Osteoblast (primary cell): ENCODE measurements at regions not wholly inside any gene's neighbourhood (a gene's known extent, or its start where the extent isn't known, plus 50 kb on each side); places are given as distances from the start of the nearest gene placed in this dataset.

Experiments
- DNase-seq: peaks from one replicate; pipeline ENCODE4 v3.0.0; 2011; ENCODE audit warnings: low spot score, mixed read lengths; ENCODE audit not compliant: insufficient read length; ENCODE audit errors: missing footprints
- H2AFZ ChIP-seq: 2 replicates; pipeline ENCODE4 v1.6.0; 2011; ENCODE audit warnings: mild to moderate bottlenecking, low read length
- H3K27ac ChIP-seq: 2 replicates; pipeline ENCODE4 v1.5.1; 2011; ENCODE audit warnings: mild to moderate bottlenecking, low read depth, low read length, moderate library complexity
- H3K27me3 ChIP-seq: 2 replicates; pipeline ENCODE4 v1.6.0; 2012; ENCODE audit warnings: mild to moderate bottlenecking, control low read depth, inconsistent platforms, low read length, moderate library complexity; ENCODE audit not compliant: insufficient read depth
- H3K36me3 ChIP-seq: 2 replicates; pipeline ENCODE4 v1.5.1; 2011; ENCODE audit warnings: mild to moderate bottlenecking, low read length, control low read depth, moderate library complexity; ENCODE audit not compliant: insufficient read depth
- H3K4me1 ChIP-seq: 2 replicates; pipeline ENCODE4 v1.5.1; 2011; ENCODE audit warnings: mild to moderate bottlenecking, low read length, control low read depth, moderate library complexity; ENCODE audit not compliant: insufficient read depth
- H3K4me2 ChIP-seq: 2 replicates; pipeline ENCODE4 v1.6.0; 2011; ENCODE audit warnings: mild to moderate bottlenecking, low read length; ENCODE audit not compliant: insufficient read depth
- H3K4me3 ChIP-seq: fragments of 200-600 bp; sonication (generic); 3 replicates; pipeline ENCODE4 v1.5.1; 2012; ENCODE audit warnings: mild to moderate bottlenecking, low read length, inconsistent platforms; ENCODE audit not compliant: insufficient read depth
- H3K79me2 ChIP-seq: 2 replicates; pipeline ENCODE4 v1.6.0; 2012; ENCODE audit warnings: mild to moderate bottlenecking, low read length, control low read depth, inconsistent platforms; ENCODE audit not compliant: insufficient read depth
- H3K9me3 ChIP-seq: 2 replicates; pipeline ENCODE4 v1.5.1; 2011; ENCODE audit warnings: low read depth, low read length, control low read depth
- H4K20me1 ChIP-seq: 2 replicates; pipeline ENCODE4 v1.6.0; 2012; ENCODE audit warnings: mild to moderate bottlenecking, low read length, control low read depth; ENCODE audit not compliant: insufficient read depth
- CTCF ChIP-seq: IDR thresholded peaks from 2 replicates; pipeline ENCODE4 v1.5.1; 2011; ENCODE audit warnings: mild to moderate bottlenecking, low read depth, low read length, moderate library complexity; ENCODE audit errors: extremely low read depth

GRCh38 chr11:92682952-92683351, 286.5 kb upstream of the MTNR1B start:
- no peak for TF ChIP-seq CTCF

GRCh38 chr11:92685049-92685448, 284.4 kb upstream of the MTNR1B start:
- no peak for TF ChIP-seq CTCF
- H3K4me2 ChIP-seq, result no peak overlapping the region
- no peaks in the 10 kb centered on the region for H4K20me1 ChIP-seq
- H3K79me2 ChIP-seq, result no peaks in the 10 kb centered on the region
- no peaks in the 10 kb centered on the region for H3K27me3 ChIP-seq
- no peak overlapping the region for H3K27ac ChIP-seq
- no peak for DNase-seq
- no peaks in the 10 kb centered on the region for H3K36me3 ChIP-seq
- H2AFZ ChIP-seq, result no peak overlapping the region
- H3K4me1 ChIP-seq, result no peaks in the 10 kb centered on the region
- no peak overlapping the region for H3K4me3 ChIP-seq
- no peaks in the 10 kb centered on the region for H3K9me3 ChIP-seq

More at GRCh38 chr11:92682952-92683351, 286.5 kb upstream of the MTNR1B start:
- H4K20me1 ChIP-seq, result no peaks in the 10 kb centered on the region
- no peak overlapping the region for H2AFZ ChIP-seq
- H3K36me3 ChIP-seq, result no peaks in the 10 kb centered on the region
- H3K4me2 ChIP-seq, result no peak overlapping the region
- H3K27me3 ChIP-seq, result no peaks in the 10 kb centered on the region
- no peaks in the 10 kb centered on the region for H3K79me2 ChIP-seq
- no peak overlapping the region for H3K4me3 ChIP-seq
- DNase-seq, result no peak
- no peak overlapping the region for H3K27ac ChIP-seq
- no peaks in the 10 kb centered on the region for H3K9me3 ChIP-seq
- H3K4me1 ChIP-seq, result no peaks in the 10 kb centered on the region

GRCh38 chr11:92687724-92688123, 281.7 kb upstream of the MTNR1B start:
- no peak for TF ChIP-seq CTCF
- Histone ChIP-seq H3K27me3 (no peaks in the 10 kb centered on the region), H3K4me1 (no peaks in the 10 kb centered on the region), H3K27ac (no peak overlapping the region), H3K4me3 (no peak overlapping the region), H3K79me2 (no peaks in the 10 kb centered on the region), H3K4me2 (no peak overlapping the region), H4K20me1 (no peaks in the 10 kb centered on the region), H2AFZ (no peak overlapping the region), H3K36me3 (no peaks in the 10 kb centered on the region), H3K9me3 (no peaks in the 10 kb centered on the region)
- no peak for DNase-seq

- no peaks in the 10 kb centered on the region for H3K9me3 ChIP-seq
- no peaks in the 10 kb centered on the region for H4K20me1 ChIP-seq
- no peak overlapping the region for H3K4me2 ChIP-seq
- H3K27me3 ChIP-seq, result no peaks in the 10 kb centered on the region
- H3K4me1 ChIP-seq, result no peaks in the 10 kb centered on the region
- H3K4me3 ChIP-seq, result no peak overlapping the region
- H3K79me2 ChIP-seq, result no peaks in the 10 kb centered on the region
- DNase-seq, result no peak
- H3K27ac ChIP-seq, result no peak overlapping the region
- H3K36me3 ChIP-seq, result no peaks in the 10 kb centered on the region
- H2AFZ ChIP-seq, result no peak overlapping the region
- TF ChIP-seq CTCF, result no peak
Measured at GRCh38 chr11:92688416-92688815, 281.0 kb upstream of the MTNR1B start.
